Prostate gland (tissue), 2 donors: ENCODE measurements at regions not wholly inside any gene's neighbourhood (a gene's known extent, or its start where the extent isn't known, plus 50 kb on each side); places are given as distances from the start of the nearest gene placed in this dataset.

Experiments used
- POLR2A ChIP-seq: fragments of 450-650 bp; IDR thresholded peaks from one replicate; pipeline ENCODE4 v1.6.1; 2016; ENCODE audit warnings: antibody characterized with exemption, mild to moderate bottlenecking
- POLR2AphosphoS5 ChIP-seq: sonication (generic); formaldehyde crosslinking; IDR thresholded peaks from one replicate; pipeline ENCODE4 v1.6.1; 2017; ENCODE audit warnings: antibody characterized with exemption
- TF ChIP-seq, protein P1 (sequence below), 4 experiments: fragments of 200-600 bp in 2 of 4; fragments of 450-650 bp in 2 of 4; sonication (generic) in 2 of 4; IDR thresholded peaks; 1 replicate in 3 of 4; 2 replicates in 1 of 4; pipeline ENCODE4 v1.5.1; 2016 to 2019; ENCODE audit warnings: antibody characterized with exemption in 4 of 4, mild to moderate bottlenecking in 2 of 4, moderate library complexity in 2 of 4

DNA sequence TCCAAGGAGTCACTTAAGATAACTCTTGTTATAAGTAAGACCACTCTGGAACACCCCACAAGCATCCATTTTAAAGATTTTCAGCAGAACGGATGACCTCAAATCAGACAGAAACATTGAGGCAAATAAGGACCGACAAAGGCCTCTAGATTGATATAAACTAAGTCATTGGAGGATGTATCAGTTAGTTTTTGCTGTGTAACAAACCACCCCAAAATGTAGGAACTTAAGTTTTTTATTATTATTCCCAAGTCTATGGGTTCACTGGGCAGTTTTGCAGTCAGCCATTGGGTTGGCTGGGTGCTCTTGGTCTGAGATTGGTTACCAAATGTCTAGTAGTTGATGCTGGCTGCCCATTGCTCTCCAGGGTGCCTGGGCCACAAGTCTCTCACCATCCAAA is 311.8 kb downstream of the SIPA1L2 start:
- TF ChIP-seq POLR2AphosphoS5: no peak
- no peak for TF ChIP-seq POLR2A
- TF ChIP-seq, protein P1, sequence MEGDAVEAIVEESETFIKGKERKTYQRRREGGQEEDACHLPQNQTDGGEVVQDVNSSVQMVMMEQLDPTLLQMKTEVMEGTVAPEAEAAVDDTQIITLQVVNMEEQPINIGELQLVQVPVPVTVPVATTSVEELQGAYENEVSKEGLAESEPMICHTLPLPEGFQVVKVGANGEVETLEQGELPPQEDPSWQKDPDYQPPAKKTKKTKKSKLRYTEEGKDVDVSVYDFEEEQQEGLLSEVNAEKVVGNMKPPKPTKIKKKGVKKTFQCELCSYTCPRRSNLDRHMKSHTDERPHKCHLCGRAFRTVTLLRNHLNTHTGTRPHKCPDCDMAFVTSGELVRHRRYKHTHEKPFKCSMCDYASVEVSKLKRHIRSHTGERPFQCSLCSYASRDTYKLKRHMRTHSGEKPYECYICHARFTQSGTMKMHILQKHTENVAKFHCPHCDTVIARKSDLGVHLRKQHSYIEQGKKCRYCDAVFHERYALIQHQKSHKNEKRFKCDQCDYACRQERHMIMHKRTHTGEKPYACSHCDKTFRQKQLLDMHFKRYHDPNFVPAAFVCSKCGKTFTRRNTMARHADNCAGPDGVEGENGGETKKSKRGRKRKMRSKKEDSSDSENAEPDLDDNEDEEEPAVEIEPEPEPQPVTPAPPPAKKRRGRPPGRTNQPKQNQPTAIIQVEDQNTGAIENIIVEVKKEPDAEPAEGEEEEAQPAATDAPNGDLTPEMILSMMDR (IDR thresholded peaks at IDR 0.05): no peak
